ENCODE measurements at regions not wholly inside any gene's neighbourhood (a gene's known extent, or its start where the extent isn't known, plus 50 kb on each side); places are given as distances from the start of the nearest gene placed in this dataset.

DNA sequence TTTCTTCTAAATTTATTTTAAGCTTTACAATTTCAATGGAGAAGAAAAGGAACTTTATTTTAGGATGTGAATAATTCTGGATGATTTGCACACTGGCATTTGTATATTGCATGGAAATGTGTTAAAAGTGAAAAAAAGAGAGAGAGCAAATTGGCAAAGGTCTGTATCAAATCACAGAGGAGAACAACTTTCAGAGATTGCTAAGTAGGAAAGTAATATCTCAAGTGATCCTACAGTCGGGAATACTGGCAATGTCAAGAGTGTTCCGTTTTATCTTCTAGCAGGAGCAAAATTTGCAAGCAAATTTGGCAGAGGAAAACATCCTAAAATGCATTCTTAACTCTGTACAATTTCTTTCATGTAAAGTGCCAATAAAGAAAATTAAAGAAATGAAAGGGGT lies 97.1 kb upstream of the TMC3 start:
- DNase-seq, result no peak

DNA sequence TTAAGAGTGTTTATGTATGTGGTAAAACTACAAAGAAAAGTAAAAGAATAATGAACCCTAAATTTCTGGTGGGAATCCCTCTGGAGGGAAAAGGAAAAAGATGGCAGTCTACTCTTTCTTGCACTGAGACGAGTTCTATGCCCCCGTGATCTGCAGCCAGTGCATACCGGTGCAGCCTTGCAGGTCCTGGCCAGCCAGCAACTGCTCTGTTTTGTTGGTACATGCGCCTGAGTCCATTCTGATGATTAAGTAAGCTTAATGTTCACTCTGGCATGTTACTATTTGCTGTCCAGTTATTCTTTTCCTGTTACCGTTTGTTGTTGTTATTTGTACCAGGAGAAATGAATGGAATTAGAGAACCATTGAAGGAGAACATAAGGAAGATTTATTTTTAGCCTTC lies 95.1 kb upstream of the TMC3 start:
- DNase-seq, result no peak

DNA sequence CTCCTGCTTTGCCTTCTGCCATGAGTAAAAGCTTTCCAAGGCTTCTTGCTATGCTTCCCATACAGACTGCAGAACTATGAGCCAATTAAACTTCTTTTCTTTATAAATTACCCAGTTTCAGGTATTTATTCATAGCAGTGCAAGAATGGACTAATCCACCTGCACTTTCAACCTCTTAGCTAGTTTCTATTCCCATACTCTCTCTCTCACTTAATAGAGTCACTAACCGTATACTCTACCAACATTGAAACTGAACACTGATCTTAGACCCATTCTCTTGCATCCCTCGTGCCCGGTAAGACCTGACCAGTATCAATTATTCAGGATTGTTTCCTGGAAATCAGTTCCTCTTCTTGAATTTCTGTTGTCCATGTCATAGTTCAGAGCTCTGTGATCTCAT lies 92.7 kb upstream of the TMC3 start:
- DNase-seq, result no peak

DNA sequence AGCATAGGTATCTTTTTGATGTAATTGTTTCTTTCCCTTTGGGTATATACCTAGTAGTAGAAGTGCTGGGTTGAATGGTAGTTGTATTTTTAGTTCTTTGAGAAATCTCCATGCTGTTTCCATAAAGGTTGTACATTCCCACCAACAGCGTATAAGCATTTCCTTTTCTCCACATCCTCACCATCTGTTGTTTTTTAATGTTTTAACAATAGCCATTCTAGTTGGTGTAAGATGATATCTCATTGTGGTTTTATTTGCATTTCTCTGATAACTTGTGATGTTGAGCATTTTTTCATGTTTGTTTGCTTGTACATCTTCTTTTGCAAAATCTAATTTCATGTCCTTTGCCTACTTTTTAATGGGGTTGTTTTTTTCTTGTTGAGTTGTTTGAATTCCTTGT lies 80.0 kb upstream of the TMC3 start:
- no peak for DNase-seq

- no peak for DNase-seq
Observed at GRCh38 chr15:81450721-81451120, 76.7 kb upstream of the TMC3 start.

- no peak for DNase-seq
Observed at GRCh38 chr15:81449836-81450474, 75.9 kb upstream of the TMC3 start.

DNA sequence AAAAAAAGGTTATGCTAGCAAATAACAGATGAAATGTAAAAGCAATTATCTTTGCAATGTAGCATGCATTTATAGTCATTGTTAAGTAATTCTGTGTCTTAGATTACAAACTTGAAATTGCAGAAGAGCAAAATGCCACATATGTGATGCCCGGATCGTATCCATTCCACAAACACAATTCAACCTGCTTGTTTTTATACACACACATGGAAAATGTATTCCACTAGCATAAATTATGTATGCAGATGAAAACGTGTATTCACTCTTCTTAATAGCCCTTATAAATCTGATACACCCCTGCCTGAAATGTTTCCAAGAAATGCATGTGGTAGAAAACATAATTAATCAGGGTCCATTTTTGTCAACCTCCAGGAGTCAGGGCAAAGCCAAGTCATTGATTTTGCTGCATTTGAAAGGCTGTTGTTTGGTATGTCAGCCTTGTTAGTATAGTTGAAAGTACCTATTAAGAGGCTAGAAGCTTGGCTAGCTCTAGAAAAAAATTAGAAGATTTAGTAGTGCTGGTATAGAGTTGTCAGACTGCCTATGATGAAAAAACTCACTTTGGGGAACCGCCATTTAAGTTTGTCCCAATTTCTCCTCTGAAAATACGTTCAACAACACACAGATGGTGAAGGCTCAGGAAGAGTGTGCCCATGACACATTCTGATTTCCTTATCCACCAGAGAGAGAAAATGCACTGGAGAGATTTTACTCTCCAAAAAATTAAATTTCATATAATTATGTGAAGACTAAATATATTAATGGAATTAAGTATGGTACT lies 69.2 kb upstream of the TMC3 start:
- DNase-seq, result no peak

- no peak for DNase-seq
Observed at GRCh38 chr15:81442454-81442853, 68.4 kb upstream of the TMC3 start.

GRCh38 chr15:81434851-81435250 lies 60.8 kb upstream of the TMC3 start:
- DNase-seq, result no peak

GRCh38 chr15:81433462-81433861 lies 59.4 kb upstream of the TMC3 start:
- DNase-seq, result no peak

DNA sequence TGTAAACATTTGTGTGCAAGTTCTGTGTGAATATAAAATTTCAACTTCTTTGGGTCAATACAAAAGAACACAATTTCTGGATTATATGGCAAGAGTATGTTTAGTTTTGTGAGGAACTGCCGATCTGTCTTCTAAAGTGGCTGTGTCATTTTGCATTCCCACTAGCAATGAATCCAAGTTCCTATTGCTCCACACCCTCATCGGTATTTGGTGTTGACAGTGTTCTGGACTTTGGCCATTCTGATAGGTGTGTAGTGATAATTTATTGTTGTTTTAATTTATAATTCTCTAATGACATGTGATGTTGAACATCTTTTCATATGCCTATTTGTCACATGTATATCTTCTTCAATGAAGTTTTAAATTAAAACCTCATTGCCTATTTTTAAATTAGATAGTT lies 58.2 kb upstream of the TMC3 start:
- no peak for DNase-seq

- no peak for DNase-seq
Observed at GRCh38 chr15:81427176-81427575, 53.2 kb upstream of the TMC3 start.

DNA sequence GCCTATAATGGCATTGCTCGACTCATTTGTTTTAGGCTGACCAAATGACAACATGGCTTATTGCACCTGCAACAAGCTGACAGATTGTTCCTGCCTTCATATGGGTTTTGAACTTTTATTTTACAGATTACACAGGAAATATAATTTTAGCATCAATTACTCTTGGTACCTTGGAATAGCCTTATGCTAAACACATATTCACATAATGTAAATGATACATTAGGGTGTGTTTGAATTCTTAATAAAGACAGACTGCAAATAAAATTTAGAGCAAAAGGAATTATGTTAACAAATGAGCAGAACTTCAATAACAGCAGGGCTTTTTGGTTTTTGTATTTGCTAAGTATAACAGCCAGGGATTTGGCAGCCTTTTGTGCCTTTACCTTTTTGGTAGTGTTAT lies 51.9 kb upstream of the TMC3 start:
- DNase-seq, result no peak

Measured in amniotic stem cell (primary cell).